ENCODE measurements at regions not wholly inside any gene's neighbourhood (a gene's known extent, or its start where the extent isn't known, plus 50 kb on each side); places are given as distances from the start of the nearest gene placed in this dataset.

- H3K9me3 ChIP-seq = no peaks in the 10 kb centered on the region
- H3K36me3 ChIP-seq = no peaks in the 10 kb centered on the region
- intact Hi-C loops (cut with DNase I) = no loop called here
- DNase-seq (ENCODE audit: low spot score) = no peak
- H3K27ac ChIP-seq = no peak overlapping the region
- no peaks in the 10 kb centered on the region for H3K4me1 ChIP-seq (replicated peaks)
- H3K4me3 ChIP-seq = no peak overlapping the region
- no peaks in the 10 kb centered on the region for H3K27me3 ChIP-seq (replicated peaks; ENCODE audit: insufficient read depth)
- no peak for TF ChIP-seq CTCF (IDR thresholded peaks at IDR 0.05)
- TF ChIP-seq POLR2AphosphoS5 (IDR thresholded peaks at IDR 0.05) = no peak
- no peak for TF ChIP-seq POLR2A (IDR thresholded peaks at IDR 0.05)
- WGBS = 61% methylated on average over 1 of the region's 1 CpG
Measured at GRCh38 chr6:133705066-133705465, 183.8 kb upstream of the TCF21 start.

GRCh38 chr6:133705731-133706130 is 183.2 kb upstream of the TCF21 start:
- DNase-seq (ENCODE audit: low spot score) = no peak
- H3K36me3 ChIP-seq = no peaks in the 10 kb centered on the region
- intact Hi-C loops (cut with DNase I) = no loop called here
- WGBS = 63% methylated on average over 2 of the region's 2 CpGs
- H3K27ac ChIP-seq = no peak overlapping the region
- H3K27me3 ChIP-seq (replicated peaks; ENCODE audit: insufficient read depth) = no peaks in the 10 kb centered on the region
- H3K4me1 ChIP-seq (replicated peaks) = no peaks in the 10 kb centered on the region
- H3K4me3 ChIP-seq = no peak overlapping the region
- H3K9me3 ChIP-seq = no peaks in the 10 kb centered on the region
- no peak for TF ChIP-seq CTCF (IDR thresholded peaks at IDR 0.05)
- no peak for TF ChIP-seq POLR2A (IDR thresholded peaks at IDR 0.05)
- no peak for TF ChIP-seq POLR2AphosphoS5 (IDR thresholded peaks at IDR 0.05)

GRCh38 chr6:133707456-133707855 is 181.5 kb upstream of the TCF21 start:
- 76% methylated on average over 4 of the region's 4 CpGs for WGBS
- Histone ChIP-seq H3K36me3 (no peaks in the 10 kb centered on the region), H3K27me3 (replicated peaks; ENCODE audit: insufficient read depth) (no peaks in the 10 kb centered on the region), H3K9me3 (no peaks in the 10 kb centered on the region), H3K4me3 (no peak overlapping the region), H3K4me1 (replicated peaks) (no peaks in the 10 kb centered on the region), H3K27ac (no peak overlapping the region)
- no peak for DNase-seq (ENCODE audit: low spot score)
- TF ChIP-seq CTCF (IDR thresholded peaks at IDR 0.05) (no peak), POLR2A (IDR thresholded peaks at IDR 0.05) (no peak), POLR2AphosphoS5 (IDR thresholded peaks at IDR 0.05) (no peak)
- intact Hi-C loops (cut with DNase I) = no loop called here

- Histone ChIP-seq H3K36me3 (no peaks in the 10 kb centered on the region), H3K27ac (no peak overlapping the region), H3K27me3 (replicated peaks; ENCODE audit: insufficient read depth) (no peaks in the 10 kb centered on the region), H3K4me3 (no peak overlapping the region), H3K9me3 (no peaks in the 10 kb centered on the region), H3K4me1 (replicated peaks) (no peaks in the 10 kb centered on the region)
- DNase-seq (ENCODE audit: low spot score) = no peak
- intact Hi-C loops (cut with DNase I) = no loop called here
- TF ChIP-seq CTCF (IDR thresholded peaks at IDR 0.05) (no peak), POLR2A (IDR thresholded peaks at IDR 0.05) (no peak), POLR2AphosphoS5 (IDR thresholded peaks at IDR 0.05) (no peak)
Measured at GRCh38 chr6:133710826-133711225, 178.1 kb upstream of the TCF21 start.

GRCh38 chr6:133715270-133715669 is 173.6 kb upstream of the TCF21 start:
- TF ChIP-seq CTCF (IDR thresholded peaks at IDR 0.05) = no peak
- H3K9me3 ChIP-seq = no peaks in the 10 kb centered on the region
- H3K27ac ChIP-seq = no peak overlapping the region
- no peaks in the 10 kb centered on the region for H3K36me3 ChIP-seq
- H3K4me1 ChIP-seq (replicated peaks) = no peaks in the 10 kb centered on the region
- no peaks in the 10 kb centered on the region for H3K27me3 ChIP-seq (replicated peaks; ENCODE audit: insufficient read depth)
- no peak overlapping the region for H3K4me3 ChIP-seq
- intact Hi-C loops (cut with DNase I) = no loop called here
- no peak for DNase-seq (ENCODE audit: low spot score)
- WGBS = 63% methylated on average over 3 of the region's 3 CpGs
